HG03565 (cell line): ENCODE measurements at regions not wholly inside any gene's neighbourhood (a gene's known extent, or its start where the extent isn't known, plus 50 kb on each side); places are given as distances from the start of the nearest gene placed in this dataset.
A peak's percentile ranks its signal among the peaks of the same experiment; 100 is the strongest.
"Not testable (repeated sequence)": the region's sequence is repeated elsewhere in the genome, so short reads cannot be mapped to it uniquely, and the experiment has no call there.

Source experiments
- ATAC-seq: cut with Tn5 transposase; IDR thresholded peaks from one replicate; pipeline ENCODE4 v1.9.1; 2021; ENCODE audit warnings: mild to moderate bottlenecking, moderate library complexity; ENCODE audit not compliant: unreplicated experiment

- ATAC-seq, result no peak
These were observed 230.8 kb upstream of the LINC00305 start for GRCh38 chr18:64379662-64380061.

GRCh38 chr18:64377446-64377845, 228.6 kb upstream of the LINC00305 start:
- ATAC-seq, result no peak

- no peak for ATAC-seq
These were observed 224.0 kb upstream of the LINC00305 start for GRCh38 chr18:64372850-64373249.

GRCh38 chr18:64369830-64370440, 221.0 kb upstream of the LINC00305 start:
- ATAC-seq, result not testable (repeated sequence)

- ATAC-seq, result peak; percentile 59
These were observed 216.2 kb upstream of the LINC00305 start for GRCh38 chr18:64365106-64365505.

- ATAC-seq, result no peak
These were observed 188.8 kb upstream of the LINC00305 start for GRCh38 chr18:64337673-64338072.

- ATAC-seq, result no peak
These were observed 188.1 kb upstream of the LINC00305 start for GRCh38 chr18:64337018-64337417.

GRCh38 chr18:64334748-64335147, 185.9 kb upstream of the LINC00305 start:
- ATAC-seq, result no peak

GRCh38 chr18:64333584-64333983, 184.7 kb upstream of the LINC00305 start:
- no peak for ATAC-seq

- no peak for ATAC-seq
These were observed 183.9 kb upstream of the LINC00305 start for GRCh38 chr18:64332835-64333234.

GRCh38 chr18:64331419-64331818, 182.5 kb upstream of the LINC00305 start:
- no peak for ATAC-seq

GRCh38 chr18:64330931-64331330, 182.0 kb upstream of the LINC00305 start:
- no peak for ATAC-seq

GRCh38 chr18:64330161-64330560, 181.3 kb upstream of the LINC00305 start:
- no peak for ATAC-seq

GRCh38 chr18:64322189-64322588, 173.3 kb upstream of the LINC00305 start:
- no peak for ATAC-seq

- ATAC-seq, result no peak
These were observed 169.7 kb upstream of the LINC00305 start for GRCh38 chr18:64318547-64318946.

- no peak for ATAC-seq
These were observed 163.0 kb upstream of the LINC00305 start for GRCh38 chr18:64311859-64312258.

- ATAC-seq, result no peak
These were observed 147.0 kb upstream of the LINC00305 start for GRCh38 chr18:64295839-64296238.

- no peak for ATAC-seq
These were observed 146.1 kb upstream of the LINC00305 start for GRCh38 chr18:64294967-64295366.

- ATAC-seq, result no peak
These were observed 139.5 kb upstream of the LINC00305 start for GRCh38 chr18:64288432-64288831.

GRCh38 chr18:64287926-64288325, 139.0 kb upstream of the LINC00305 start:
- no peak for ATAC-seq

GRCh38 chr18:64283059-64283458, 134.2 kb upstream of the LINC00305 start:
- no peak for ATAC-seq

- no peak for ATAC-seq
These were observed 129.1 kb upstream of the LINC00305 start for GRCh38 chr18:64278026-64278425.
